GM19328 (cell line): ENCODE measurements at regions not wholly inside any gene's neighbourhood (a gene's known extent, or its start where the extent isn't known, plus 50 kb on each side); places are given as distances from the start of the nearest gene placed in this dataset.

Experiments
- ATAC-seq: cut with Tn5 transposase; IDR thresholded peaks from one replicate; pipeline ENCODE4 v1.9.1; 2021; ENCODE audit warnings: mild to moderate bottlenecking, moderate library complexity; ENCODE audit not compliant: unreplicated experiment

DNA sequence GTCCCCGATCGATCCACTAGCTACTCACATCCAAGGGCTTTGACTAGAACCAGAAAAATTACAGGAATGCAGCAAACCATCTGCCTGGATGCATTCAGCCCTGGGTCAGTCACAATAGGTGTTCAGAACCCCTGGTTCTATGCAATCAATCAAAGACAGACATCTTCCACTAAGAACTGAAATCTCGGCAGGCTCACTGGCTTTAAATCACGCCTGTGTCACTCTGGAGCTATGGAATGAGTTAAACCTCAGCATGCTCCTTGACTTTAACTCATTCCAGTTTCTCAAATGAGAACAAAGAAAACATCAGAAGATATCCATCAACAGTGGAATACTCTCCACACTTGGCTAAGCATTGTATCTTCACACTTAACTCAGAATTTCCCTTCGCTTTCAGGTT lies 68.1 kb upstream of the SPTBN1 start:
- ATAC-seq = no peak

GRCh38 chr2:54392555-54393324 lies 63.4 kb upstream of the SPTBN1 start:
- ATAC-seq = no peak

- ATAC-seq = peak; percentile 59
Observed at GRCh38 chr2:54394392-54394791, 61.7 kb upstream of the SPTBN1 start.

- ATAC-seq = no peak
Observed at GRCh38 chr2:54396107-54396506, 60.0 kb upstream of the SPTBN1 start.

DNA sequence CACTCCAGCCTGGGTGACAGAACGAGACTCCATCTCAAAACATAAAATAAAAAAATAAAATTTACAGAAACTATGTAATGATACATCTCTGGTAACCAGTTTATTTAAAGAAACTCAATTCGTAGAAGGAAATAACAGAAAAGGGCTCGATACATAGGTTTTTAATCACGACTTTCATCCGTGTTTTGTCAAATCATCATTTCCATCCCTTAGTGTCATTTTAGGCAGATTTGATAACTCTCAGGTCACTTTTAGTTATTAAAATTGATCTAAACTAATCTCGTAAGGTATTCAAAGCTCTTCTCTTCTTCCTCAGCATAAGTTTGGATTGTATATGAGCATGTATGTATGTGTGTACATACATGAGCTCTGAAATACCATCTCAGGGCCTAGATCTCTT lies 59.3 kb upstream of the SPTBN1 start:
- no peak for ATAC-seq

- no peak for ATAC-seq
Observed at GRCh38 chr2:54397426-54397825, 58.7 kb upstream of the SPTBN1 start.

- no peak for ATAC-seq
Observed at GRCh38 chr2:54401554-54401953, 54.6 kb upstream of the SPTBN1 start.

GRCh38 chr2:54402350-54402749 lies 53.8 kb upstream of the SPTBN1 start:
- no peak for ATAC-seq

GRCh38 chr2:54403512-54404238 lies 52.5 kb upstream of the SPTBN1 start:
- ATAC-seq = no peak

- no peak for ATAC-seq
Observed at GRCh38 chr2:54404270-54404669, 51.9 kb upstream of the SPTBN1 start.

- no peak for ATAC-seq
Observed at GRCh38 chr2:54406031-54406430, 50.1 kb upstream of the SPTBN1 start.
